HL-60 (cell line): ENCODE measurements at regions not wholly inside any gene's neighbourhood (a gene's known extent, or its start where the extent isn't known, plus 50 kb on each side); places are given as distances from the start of the nearest gene placed in this dataset.

ENCODE experiments used
- TF ChIP-seq, protein P1 (sequence below): IDR thresholded peaks from one replicate; pipeline ENCODE4 v1.5.1; 2011; ENCODE audit warnings: low read length, control low read depth, inconsistent platforms; ENCODE audit not compliant: insufficient read depth
- TF ChIP-seq, protein P2 (sequence below): IDR thresholded peaks from 2 replicates; pipeline ENCODE4 v1.6.1; 2012; ENCODE audit warnings: low read depth; ENCODE audit not compliant: insufficient replicate concordance

DNA sequence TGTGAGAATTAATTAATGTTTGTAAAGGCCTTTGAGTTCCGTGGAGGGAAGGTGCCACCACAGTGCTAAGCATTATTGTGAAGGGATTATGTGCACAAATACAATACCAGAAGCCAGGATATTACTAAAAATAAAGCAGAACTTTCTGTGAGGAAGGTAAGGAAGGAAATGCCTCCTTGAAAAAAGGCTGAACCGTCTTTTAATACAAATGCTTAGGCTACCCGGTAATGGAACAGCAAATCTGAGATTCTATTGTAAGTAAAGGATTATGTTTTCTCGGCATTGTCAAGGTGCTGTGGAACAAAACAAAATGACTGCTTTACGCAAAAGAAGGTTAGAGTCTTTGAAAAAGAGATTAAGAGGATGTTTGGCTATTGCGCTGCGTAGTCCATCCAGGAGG lies 57.9 kb upstream of the SPRY1 start:
- TF ChIP-seq, protein P1, sequence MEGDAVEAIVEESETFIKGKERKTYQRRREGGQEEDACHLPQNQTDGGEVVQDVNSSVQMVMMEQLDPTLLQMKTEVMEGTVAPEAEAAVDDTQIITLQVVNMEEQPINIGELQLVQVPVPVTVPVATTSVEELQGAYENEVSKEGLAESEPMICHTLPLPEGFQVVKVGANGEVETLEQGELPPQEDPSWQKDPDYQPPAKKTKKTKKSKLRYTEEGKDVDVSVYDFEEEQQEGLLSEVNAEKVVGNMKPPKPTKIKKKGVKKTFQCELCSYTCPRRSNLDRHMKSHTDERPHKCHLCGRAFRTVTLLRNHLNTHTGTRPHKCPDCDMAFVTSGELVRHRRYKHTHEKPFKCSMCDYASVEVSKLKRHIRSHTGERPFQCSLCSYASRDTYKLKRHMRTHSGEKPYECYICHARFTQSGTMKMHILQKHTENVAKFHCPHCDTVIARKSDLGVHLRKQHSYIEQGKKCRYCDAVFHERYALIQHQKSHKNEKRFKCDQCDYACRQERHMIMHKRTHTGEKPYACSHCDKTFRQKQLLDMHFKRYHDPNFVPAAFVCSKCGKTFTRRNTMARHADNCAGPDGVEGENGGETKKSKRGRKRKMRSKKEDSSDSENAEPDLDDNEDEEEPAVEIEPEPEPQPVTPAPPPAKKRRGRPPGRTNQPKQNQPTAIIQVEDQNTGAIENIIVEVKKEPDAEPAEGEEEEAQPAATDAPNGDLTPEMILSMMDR: no peak
- TF ChIP-seq, protein P2, sequence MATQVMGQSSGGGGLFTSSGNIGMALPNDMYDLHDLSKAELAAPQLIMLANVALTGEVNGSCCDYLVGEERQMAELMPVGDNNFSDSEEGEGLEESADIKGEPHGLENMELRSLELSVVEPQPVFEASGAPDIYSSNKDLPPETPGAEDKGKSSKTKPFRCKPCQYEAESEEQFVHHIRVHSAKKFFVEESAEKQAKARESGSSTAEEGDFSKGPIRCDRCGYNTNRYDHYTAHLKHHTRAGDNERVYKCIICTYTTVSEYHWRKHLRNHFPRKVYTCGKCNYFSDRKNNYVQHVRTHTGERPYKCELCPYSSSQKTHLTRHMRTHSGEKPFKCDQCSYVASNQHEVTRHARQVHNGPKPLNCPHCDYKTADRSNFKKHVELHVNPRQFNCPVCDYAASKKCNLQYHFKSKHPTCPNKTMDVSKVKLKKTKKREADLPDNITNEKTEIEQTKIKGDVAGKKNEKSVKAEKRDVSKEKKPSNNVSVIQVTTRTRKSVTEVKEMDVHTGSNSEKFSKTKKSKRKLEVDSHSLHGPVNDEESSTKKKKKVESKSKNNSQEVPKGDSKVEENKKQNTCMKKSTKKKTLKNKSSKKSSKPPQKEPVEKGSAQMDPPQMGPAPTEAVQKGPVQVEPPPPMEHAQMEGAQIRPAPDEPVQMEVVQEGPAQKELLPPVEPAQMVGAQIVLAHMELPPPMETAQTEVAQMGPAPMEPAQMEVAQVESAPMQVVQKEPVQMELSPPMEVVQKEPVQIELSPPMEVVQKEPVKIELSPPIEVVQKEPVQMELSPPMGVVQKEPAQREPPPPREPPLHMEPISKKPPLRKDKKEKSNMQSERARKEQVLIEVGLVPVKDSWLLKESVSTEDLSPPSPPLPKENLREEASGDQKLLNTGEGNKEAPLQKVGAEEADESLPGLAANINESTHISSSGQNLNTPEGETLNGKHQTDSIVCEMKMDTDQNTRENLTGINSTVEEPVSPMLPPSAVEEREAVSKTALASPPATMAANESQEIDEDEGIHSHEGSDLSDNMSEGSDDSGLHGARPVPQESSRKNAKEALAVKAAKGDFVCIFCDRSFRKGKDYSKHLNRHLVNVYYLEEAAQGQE: no peak
